ENCODE measurements at regions not wholly inside any gene's neighbourhood (a gene's known extent, or its start where the extent isn't known, plus 50 kb on each side); places are given as distances from the start of the nearest gene placed in this dataset.

GRCh38 chrX:42619068-42619467 is 158.9 kb downstream of the PPP1R2C start:
- H3K36me3 ChIP-seq (ENCODE audit: control insufficient read depth, insufficient read depth, low read length, severe bottlenecking), result no peaks in the 10 kb centered on the region
- H3K9ac ChIP-seq (ENCODE audit: low read length), result no peak overlapping the region
- H3K9me3 ChIP-seq (ENCODE audit: control insufficient read depth, low read length), result no peaks in the 10 kb centered on the region

DNA sequence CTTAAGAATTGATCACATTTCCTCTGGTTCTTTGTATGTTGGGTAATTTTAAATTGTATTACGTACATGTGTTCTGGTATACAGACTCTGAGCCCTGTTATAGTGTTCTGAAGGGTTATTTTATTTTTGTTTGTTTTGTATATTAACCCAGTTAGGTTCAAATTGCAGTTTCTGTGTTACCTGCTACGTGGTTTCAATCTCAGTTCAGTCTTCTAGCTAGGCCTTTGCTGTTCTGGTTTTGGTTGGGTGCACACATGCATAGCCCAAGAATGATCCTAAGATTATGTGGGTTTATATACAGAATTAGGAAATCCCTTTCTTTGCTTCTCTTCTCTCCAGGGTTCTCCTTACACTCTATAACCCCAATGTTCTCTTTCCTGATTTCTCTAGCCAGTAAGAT is 161.0 kb downstream of the PPP1R2C start:
- DNase-seq (ENCODE audit: low read depth), result no peak
- H3K9me3 ChIP-seq (ENCODE audit: control insufficient read depth, low read length), result no peaks in the 10 kb centered on the region
- H3K9ac ChIP-seq (ENCODE audit: low read length), result no peak overlapping the region
- no peaks in the 10 kb centered on the region for H3K36me3 ChIP-seq (ENCODE audit: control insufficient read depth, insufficient read depth, low read length, severe bottlenecking)
- H3K4me3 ChIP-seq (ENCODE audit: low read length), result no peak overlapping the region
- H3K27me3 ChIP-seq (replicated peaks; ENCODE audit: control insufficient read depth, insufficient read depth, low read length), result no peaks in the 10 kb centered on the region
- H3K4me1 ChIP-seq (ENCODE audit: control insufficient read depth, insufficient read depth, low read length), result no peaks in the 10 kb centered on the region

More at GRCh38 chrX:42619068-42619467, 158.9 kb downstream of the PPP1R2C start:
- Histone ChIP-seq H3K4me1 (ENCODE audit: control insufficient read depth, insufficient read depth, low read length) (no peaks in the 10 kb centered on the region), H3K4me3 (ENCODE audit: low read length) (no peak overlapping the region), H3K27me3 (replicated peaks; ENCODE audit: control insufficient read depth, insufficient read depth, low read length) (no peaks in the 10 kb centered on the region)
- no peak for DNase-seq (ENCODE audit: low read depth)

GRCh38 chrX:42615161-42615563 is 162.8 kb downstream of the PPP1R2C start:
- no peak overlapping the region for H3K9ac ChIP-seq (ENCODE audit: low read length)
- H3K36me3 ChIP-seq (ENCODE audit: control insufficient read depth, insufficient read depth, low read length, severe bottlenecking), result no peaks in the 10 kb centered on the region
- H3K27me3 ChIP-seq (replicated peaks; ENCODE audit: control insufficient read depth, insufficient read depth, low read length), result no peaks in the 10 kb centered on the region
- H3K4me1 ChIP-seq (ENCODE audit: control insufficient read depth, insufficient read depth, low read length), result no peaks in the 10 kb centered on the region
- H3K9me3 ChIP-seq (ENCODE audit: control insufficient read depth, low read length), result no peaks in the 10 kb centered on the region
- no peak overlapping the region for H3K4me3 ChIP-seq (ENCODE audit: low read length)
- no peak for DNase-seq (ENCODE audit: low read depth)

DNA sequence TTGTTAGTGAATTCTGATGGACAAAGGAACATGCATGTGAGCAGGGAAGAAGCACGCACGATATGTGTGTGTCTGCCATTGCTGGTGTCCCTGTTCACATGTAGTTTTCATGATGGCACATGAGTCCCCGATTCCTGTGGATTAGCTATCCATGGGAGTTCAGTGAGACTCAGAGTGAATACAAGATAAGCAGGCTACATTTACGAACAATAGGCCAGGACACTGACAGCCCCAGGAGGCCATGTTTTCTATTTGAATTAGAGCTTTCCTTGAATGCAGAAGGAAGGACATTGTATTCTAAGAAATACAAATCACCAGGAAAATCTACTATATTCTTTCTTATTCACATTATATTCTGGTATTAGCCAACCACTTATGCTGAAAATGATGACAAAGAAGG is 171.4 kb downstream of the PPP1R2C start:
- H3K9me3 ChIP-seq (ENCODE audit: control insufficient read depth, low read length), result no peaks in the 10 kb centered on the region
- H3K36me3 ChIP-seq (ENCODE audit: control insufficient read depth, insufficient read depth, low read length, severe bottlenecking), result no peaks in the 10 kb centered on the region
- H3K4me1 ChIP-seq (ENCODE audit: control insufficient read depth, insufficient read depth, low read length), result no peaks in the 10 kb centered on the region
- DNase-seq (ENCODE audit: low read depth), result no peak
- peaks cover 4% of the 10 kb centered on the region for H3K27me3 ChIP-seq (replicated peaks; ENCODE audit: control insufficient read depth, insufficient read depth, low read length)
- H3K4me3 ChIP-seq (ENCODE audit: low read length), result no peak overlapping the region
- no peak overlapping the region for H3K9ac ChIP-seq (ENCODE audit: low read length)

- peaks cover 4% of the 10 kb centered on the region for H3K27me3 ChIP-seq (replicated peaks; ENCODE audit: control insufficient read depth, insufficient read depth, low read length)
- DNase-seq (ENCODE audit: low read depth), result no peak
- H3K4me1 ChIP-seq (ENCODE audit: control insufficient read depth, insufficient read depth, low read length), result no peaks in the 10 kb centered on the region
- no peaks in the 10 kb centered on the region for H3K36me3 ChIP-seq (ENCODE audit: control insufficient read depth, insufficient read depth, low read length, severe bottlenecking)
- no peak overlapping the region for H3K4me3 ChIP-seq (ENCODE audit: low read length)
- no peaks in the 10 kb centered on the region for H3K9me3 ChIP-seq (ENCODE audit: control insufficient read depth, low read length)
- H3K9ac ChIP-seq (ENCODE audit: low read length), result no peak overlapping the region
Observed at GRCh38 chrX:42604302-42604701, 173.7 kb downstream of the PPP1R2C start.

DNA sequence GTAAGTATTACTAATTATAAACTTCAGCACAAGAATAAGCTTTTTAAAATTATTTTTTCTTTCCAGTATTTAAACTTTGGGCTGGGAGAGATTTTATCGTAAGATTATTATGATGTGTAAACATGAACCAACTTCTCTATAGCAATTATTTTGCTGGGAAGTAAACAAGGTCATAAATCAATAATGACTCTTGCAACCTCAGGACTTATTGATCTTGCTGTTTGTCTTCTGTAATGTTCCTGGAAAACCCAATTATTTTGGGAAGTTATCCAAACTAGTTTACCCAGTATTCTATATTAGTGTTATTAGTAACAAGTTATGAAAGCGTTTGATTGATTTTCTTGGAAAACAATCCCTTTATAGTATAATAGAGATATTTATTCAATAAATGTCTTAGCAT is 174.9 kb downstream of the PPP1R2C start:
- H3K9ac ChIP-seq (ENCODE audit: low read length), result no peak overlapping the region
- peaks cover 4% of the 10 kb centered on the region for H3K27me3 ChIP-seq (replicated peaks; ENCODE audit: control insufficient read depth, insufficient read depth, low read length)
- DNase-seq (ENCODE audit: low read depth), result no peak
- H3K9me3 ChIP-seq (ENCODE audit: control insufficient read depth, low read length), result no peaks in the 10 kb centered on the region
- no peaks in the 10 kb centered on the region for H3K36me3 ChIP-seq (ENCODE audit: control insufficient read depth, insufficient read depth, low read length, severe bottlenecking)
- H3K4me3 ChIP-seq (ENCODE audit: low read length), result no peak overlapping the region
- H3K4me1 ChIP-seq (ENCODE audit: control insufficient read depth, insufficient read depth, low read length), result no peaks in the 10 kb centered on the region

DNA sequence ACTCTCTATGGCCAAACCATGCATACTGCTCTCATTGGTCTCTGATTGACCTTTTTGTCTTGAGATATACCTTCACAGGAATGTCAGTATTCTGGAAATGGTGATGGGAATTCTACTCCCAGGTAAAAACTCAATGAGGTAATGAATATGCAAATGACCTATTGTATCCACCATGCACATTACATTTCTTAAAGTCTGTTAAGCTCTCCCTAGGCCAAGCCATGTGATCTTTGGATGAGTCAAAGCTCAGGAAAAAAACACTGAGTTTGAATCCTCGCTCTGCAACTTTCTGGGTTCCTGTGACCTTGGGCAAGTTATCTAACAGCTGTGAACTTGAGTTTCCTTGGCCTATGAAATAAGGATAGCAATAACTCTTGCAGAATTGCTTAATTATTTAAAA is 175.4 kb downstream of the PPP1R2C start:
- Histone ChIP-seq H3K27me3 (replicated peaks; ENCODE audit: control insufficient read depth, insufficient read depth, low read length) (peaks cover 4% of the 10 kb centered on the region), H3K9ac (ENCODE audit: low read length) (no peak overlapping the region), H3K36me3 (ENCODE audit: control insufficient read depth, insufficient read depth, low read length, severe bottlenecking) (no peaks in the 10 kb centered on the region), H3K4me3 (ENCODE audit: low read length) (no peak overlapping the region), H3K4me1 (ENCODE audit: control insufficient read depth, insufficient read depth, low read length) (no peaks in the 10 kb centered on the region), H3K9me3 (ENCODE audit: control insufficient read depth, low read length) (no peaks in the 10 kb centered on the region)
- no peak for DNase-seq (ENCODE audit: low read depth)

- Histone ChIP-seq H3K4me1 (ENCODE audit: control insufficient read depth, insufficient read depth, low read length) (no peaks in the 10 kb centered on the region), H3K9ac (ENCODE audit: low read length) (no peak overlapping the region), H3K36me3 (ENCODE audit: control insufficient read depth, insufficient read depth, low read length, severe bottlenecking) (no peaks in the 10 kb centered on the region), H3K27me3 (replicated peaks; ENCODE audit: control insufficient read depth, insufficient read depth, low read length) (peaks cover 4% of the 10 kb centered on the region), H3K4me3 (ENCODE audit: low read length) (no peak overlapping the region), H3K9me3 (ENCODE audit: control insufficient read depth, low read length) (no peaks in the 10 kb centered on the region)
- DNase-seq (ENCODE audit: low read depth), result no peak
Observed at GRCh38 chrX:42602136-42602535, 175.8 kb downstream of the PPP1R2C start.

DNA sequence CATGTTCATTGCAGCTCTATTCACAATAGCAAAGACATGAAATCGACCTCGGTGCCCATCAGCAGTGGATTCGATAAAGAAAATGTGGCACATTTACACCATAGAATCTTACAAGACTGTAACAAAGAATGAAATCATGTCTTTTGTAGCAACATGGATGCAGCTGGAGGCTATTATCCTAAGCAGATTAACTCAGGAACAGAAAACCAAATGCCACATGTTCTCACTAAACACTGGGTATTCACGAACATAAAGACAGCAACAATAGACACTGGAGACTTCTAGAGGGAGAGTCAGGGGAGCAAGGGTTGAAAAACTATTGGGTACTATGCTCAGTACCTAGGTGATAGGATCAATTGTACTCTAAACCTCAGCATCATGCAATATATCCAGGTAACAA is 180.5 kb downstream of the PPP1R2C start:
- Histone ChIP-seq H3K4me1 (ENCODE audit: control insufficient read depth, insufficient read depth, low read length) (no peaks in the 10 kb centered on the region), H3K4me3 (ENCODE audit: low read length) (no peak overlapping the region), H3K9me3 (ENCODE audit: control insufficient read depth, low read length) (no peaks in the 10 kb centered on the region), H3K36me3 (ENCODE audit: control insufficient read depth, insufficient read depth, low read length, severe bottlenecking) (no peaks in the 10 kb centered on the region), H3K9ac (ENCODE audit: low read length) (no peak overlapping the region), H3K27me3 (replicated peaks; ENCODE audit: control insufficient read depth, insufficient read depth, low read length) (no peaks in the 10 kb centered on the region)
- no peak for DNase-seq (ENCODE audit: low read depth)

DNA sequence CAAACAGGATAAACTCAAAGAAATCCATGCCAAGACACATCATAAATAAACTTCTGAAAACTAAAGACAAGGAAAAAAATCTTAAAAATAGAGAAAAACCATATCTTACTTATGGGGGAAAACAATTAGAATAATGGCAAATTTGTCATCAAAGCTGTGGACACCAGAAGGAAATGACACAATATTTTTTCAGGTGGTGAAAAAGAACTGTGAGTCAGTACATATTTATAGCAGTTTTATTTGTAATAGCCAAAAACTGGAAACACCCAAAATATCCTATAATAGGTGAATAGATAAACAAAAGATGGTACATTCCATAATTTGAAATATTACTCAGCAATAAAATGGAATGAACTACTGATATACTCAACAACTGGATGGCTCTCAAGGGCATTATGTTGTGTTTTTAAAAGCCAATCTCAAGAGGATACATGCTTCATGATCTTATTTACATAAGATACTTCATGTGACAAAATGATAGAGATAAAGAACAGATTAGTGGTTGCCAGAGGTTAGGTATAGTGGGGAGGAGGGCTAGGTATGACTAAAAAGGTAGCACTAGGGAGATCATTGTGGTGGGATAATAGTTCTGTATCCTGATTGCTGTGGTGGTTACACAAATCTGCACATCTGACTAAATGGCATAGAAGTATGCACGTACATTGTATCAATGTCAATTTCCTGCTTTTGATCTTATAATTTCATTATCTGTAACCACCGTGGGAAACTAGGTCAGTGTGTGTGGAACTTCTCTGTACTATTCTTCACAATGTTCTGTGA is 191.9 kb downstream of the PPP1R2C start:
- no peaks in the 10 kb centered on the region for H3K4me1 ChIP-seq (ENCODE audit: control insufficient read depth, insufficient read depth, low read length)
- H3K27me3 ChIP-seq (replicated peaks; ENCODE audit: control insufficient read depth, insufficient read depth, low read length), result peaks cover 4% of the 10 kb centered on the region
- H3K9me3 ChIP-seq (ENCODE audit: control insufficient read depth, low read length), result no peaks in the 10 kb centered on the region
- no peak overlapping the region for H3K9ac ChIP-seq (ENCODE audit: low read length)
- H3K36me3 ChIP-seq (ENCODE audit: control insufficient read depth, insufficient read depth, low read length, severe bottlenecking), result no peaks in the 10 kb centered on the region
- H3K4me3 ChIP-seq (ENCODE audit: low read length), result no peak overlapping the region
- no peak for DNase-seq (ENCODE audit: low read depth)

GRCh38 chrX:42577936-42578470 is 200.0 kb downstream of the PPP1R2C start:
- no peaks in the 10 kb centered on the region for H3K4me1 ChIP-seq (ENCODE audit: control insufficient read depth, insufficient read depth, low read length)
- no peak for DNase-seq (ENCODE audit: low read depth)
- no peaks in the 10 kb centered on the region for H3K36me3 ChIP-seq (ENCODE audit: control insufficient read depth, insufficient read depth, low read length, severe bottlenecking)
- H3K27me3 ChIP-seq (replicated peaks; ENCODE audit: control insufficient read depth, insufficient read depth, low read length), result no peaks in the 10 kb centered on the region
- H3K9me3 ChIP-seq (ENCODE audit: control insufficient read depth, low read length), result no peaks in the 10 kb centered on the region
- H3K9ac ChIP-seq (ENCODE audit: low read length), result no peak overlapping the region
- H3K4me3 ChIP-seq (ENCODE audit: low read length), result no peak overlapping the region

DNA sequence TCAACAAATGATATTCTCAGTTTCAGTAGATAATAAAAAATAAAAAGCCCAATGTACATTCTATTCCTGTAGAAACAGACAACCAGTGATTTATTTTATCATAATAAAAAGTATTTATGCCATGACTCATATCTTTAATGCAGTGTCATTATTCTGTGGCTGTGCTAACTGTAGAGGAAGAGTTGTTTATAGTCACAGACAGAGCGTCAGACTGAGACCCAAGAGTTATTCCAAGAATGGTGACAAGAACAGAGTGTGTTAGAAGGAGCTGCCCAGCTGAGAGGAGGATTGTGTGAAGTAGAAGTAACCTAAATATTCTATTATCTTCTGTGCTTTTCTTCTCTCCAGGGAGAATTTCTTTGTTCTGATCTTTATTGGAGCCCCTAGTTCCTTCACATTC is 210.7 kb downstream of the PPP1R2C start:
- Histone ChIP-seq H3K4me1 (ENCODE audit: control insufficient read depth, insufficient read depth, low read length) (no peaks in the 10 kb centered on the region), H3K9ac (ENCODE audit: low read length) (no peak overlapping the region), H3K36me3 (ENCODE audit: control insufficient read depth, insufficient read depth, low read length, severe bottlenecking) (no peaks in the 10 kb centered on the region), H3K27me3 (replicated peaks; ENCODE audit: control insufficient read depth, insufficient read depth, low read length) (no peaks in the 10 kb centered on the region), H3K4me3 (ENCODE audit: low read length) (no peak overlapping the region), H3K9me3 (ENCODE audit: control insufficient read depth, low read length) (peaks cover 2% of the 10 kb centered on the region)
- DNase-seq (ENCODE audit: low read depth), result no peak

All from adipocyte (in vitro differentiated cells).